Vagina (tissue), 2 donors: ENCODE measurements at regions not wholly inside any gene's neighbourhood (a gene's known extent, or its start where the extent isn't known, plus 50 kb on each side); places are given as distances from the start of the nearest gene placed in this dataset.

Experiments
- CTCF ChIP-seq, 3 experiments: fragments of 450-650 bp in 2 of 3; fragments of 200-600 bp in 1 of 3; sonication (generic) in 1 of 3; IDR thresholded peaks; one replicate each; pipeline ENCODE4 v1.5.1; 2017 to 2019; ENCODE audit warnings: antibody characterized with exemption in 3 of 3, mild to moderate bottlenecking in 2 of 3, moderate library complexity in 2 of 3
- POLR2A ChIP-seq, 2 donors: fragments of 450-650 bp; IDR thresholded peaks; one replicate each; pipeline ENCODE4 v1.6.1; 2017; ENCODE audit warnings: antibody characterized with exemption in 2 of 2, mild to moderate bottlenecking in 2 of 2, moderate library complexity in 2 of 2
- POLR2AphosphoS5 ChIP-seq, 2 donors: sonication (generic); formaldehyde crosslinking; IDR thresholded peaks; one replicate each; pipeline ENCODE4 v1.9.0; 2017; ENCODE audit warnings: antibody characterized with exemption in 2 of 2, mild to moderate bottlenecking in 2 of 2, low read depth in 1 of 2; ENCODE audit not compliant: insufficient read depth in 1 of 2

DNA sequence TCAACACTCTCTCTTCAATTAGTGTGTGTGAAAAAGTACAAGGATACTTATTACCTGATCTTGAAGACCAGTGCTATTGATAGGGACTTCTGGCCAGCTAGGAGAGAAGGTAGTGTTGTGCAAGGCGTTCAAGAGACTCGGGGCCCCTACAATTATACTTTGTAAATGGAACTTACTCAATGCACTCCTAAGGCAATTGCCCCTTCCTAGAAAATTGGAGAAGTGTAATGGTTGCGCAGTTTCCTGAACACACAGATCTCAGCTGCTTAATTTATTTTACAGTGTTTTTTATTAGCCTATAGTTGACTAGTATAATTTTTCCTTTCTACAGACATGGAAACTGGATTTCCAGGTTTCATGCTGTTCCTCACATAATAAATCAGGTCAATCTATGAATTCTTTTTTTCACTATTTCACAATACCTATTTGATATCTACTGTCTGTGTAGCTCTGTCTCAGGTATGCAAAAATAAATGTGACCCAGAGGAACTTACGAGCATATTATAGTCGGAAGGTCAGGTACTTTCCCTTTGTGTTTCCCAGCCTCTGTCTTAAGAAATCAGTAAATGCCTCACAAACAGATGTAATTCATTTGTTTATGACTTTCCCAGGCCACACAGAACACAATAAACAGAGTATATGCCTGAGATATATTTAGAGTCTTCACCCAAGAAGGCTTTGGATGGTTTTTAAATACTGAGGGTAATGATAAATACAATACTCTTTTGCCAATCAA is 89.1 kb upstream of the TET2 start:
- TF ChIP-seq CTCF (IDR thresholded peaks at IDR 0.05) (no peak), POLR2A (IDR thresholded peaks at IDR 0.05) (no peak), POLR2AphosphoS5 (IDR thresholded peaks at IDR 0.05; ENCODE audit: insufficient read depth in 1 of 2, low read depth in 1 of 2) (no peak)
